B cell (primary cell): ENCODE measurements at regions not wholly inside any gene's neighbourhood (a gene's known extent, or its start where the extent isn't known, plus 50 kb on each side); places are given as distances from the start of the nearest gene placed in this dataset.

Experiments
- EZH2 ChIP-seq: IDR thresholded peaks from 2 replicates; pipeline ENCODE4 v1.6.1; 2012; ENCODE audit warnings: borderline replicate concordance, low read depth, mild to moderate bottlenecking, moderate library complexity, low read length; ENCODE audit not compliant: insufficient read depth, poor library complexity, severe bottlenecking
- TF ChIP-seq, protein P1 (sequence below): fragments of 200-600 bp; IDR thresholded peaks from one replicate; pipeline ENCODE4 v1.8.0; 2022; ENCODE audit warnings: antibody characterized with exemption, mild to moderate bottlenecking

DNA sequence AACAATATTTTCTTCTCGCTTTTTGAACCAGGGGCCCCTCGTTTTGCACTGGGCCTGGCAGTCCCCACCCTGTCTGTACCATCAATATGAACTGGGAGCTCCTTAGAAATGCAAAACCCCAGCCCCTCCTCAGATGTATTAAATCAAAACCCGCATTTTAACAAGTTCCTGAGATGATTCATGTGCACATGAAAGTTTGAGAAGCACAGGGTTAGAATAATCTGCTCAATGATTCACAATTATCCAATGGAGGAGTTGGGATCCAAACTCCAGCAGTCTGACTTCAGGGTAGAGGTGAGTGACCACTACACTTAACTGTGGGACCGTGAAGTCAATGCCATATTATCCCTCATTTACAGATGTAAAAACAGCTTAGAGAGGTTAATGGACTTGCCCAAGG is 256.4 kb downstream of the IGSF11 start:
- TF ChIP-seq, protein P1, sequence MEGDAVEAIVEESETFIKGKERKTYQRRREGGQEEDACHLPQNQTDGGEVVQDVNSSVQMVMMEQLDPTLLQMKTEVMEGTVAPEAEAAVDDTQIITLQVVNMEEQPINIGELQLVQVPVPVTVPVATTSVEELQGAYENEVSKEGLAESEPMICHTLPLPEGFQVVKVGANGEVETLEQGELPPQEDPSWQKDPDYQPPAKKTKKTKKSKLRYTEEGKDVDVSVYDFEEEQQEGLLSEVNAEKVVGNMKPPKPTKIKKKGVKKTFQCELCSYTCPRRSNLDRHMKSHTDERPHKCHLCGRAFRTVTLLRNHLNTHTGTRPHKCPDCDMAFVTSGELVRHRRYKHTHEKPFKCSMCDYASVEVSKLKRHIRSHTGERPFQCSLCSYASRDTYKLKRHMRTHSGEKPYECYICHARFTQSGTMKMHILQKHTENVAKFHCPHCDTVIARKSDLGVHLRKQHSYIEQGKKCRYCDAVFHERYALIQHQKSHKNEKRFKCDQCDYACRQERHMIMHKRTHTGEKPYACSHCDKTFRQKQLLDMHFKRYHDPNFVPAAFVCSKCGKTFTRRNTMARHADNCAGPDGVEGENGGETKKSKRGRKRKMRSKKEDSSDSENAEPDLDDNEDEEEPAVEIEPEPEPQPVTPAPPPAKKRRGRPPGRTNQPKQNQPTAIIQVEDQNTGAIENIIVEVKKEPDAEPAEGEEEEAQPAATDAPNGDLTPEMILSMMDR: no peak
- no peak for TF ChIP-seq EZH2
